ELF-1 (cell line): ENCODE measurements at regions not wholly inside any gene's neighbourhood (a gene's known extent, or its start where the extent isn't known, plus 50 kb on each side); places are given as distances from the start of the nearest gene placed in this dataset.

ENCODE experiments used
- DNase-seq: peaks from one replicate; pipeline ENCODE4 v3.0.0-alpha.2; 2016; ENCODE audit warnings: low read depth, low spot score

DNA sequence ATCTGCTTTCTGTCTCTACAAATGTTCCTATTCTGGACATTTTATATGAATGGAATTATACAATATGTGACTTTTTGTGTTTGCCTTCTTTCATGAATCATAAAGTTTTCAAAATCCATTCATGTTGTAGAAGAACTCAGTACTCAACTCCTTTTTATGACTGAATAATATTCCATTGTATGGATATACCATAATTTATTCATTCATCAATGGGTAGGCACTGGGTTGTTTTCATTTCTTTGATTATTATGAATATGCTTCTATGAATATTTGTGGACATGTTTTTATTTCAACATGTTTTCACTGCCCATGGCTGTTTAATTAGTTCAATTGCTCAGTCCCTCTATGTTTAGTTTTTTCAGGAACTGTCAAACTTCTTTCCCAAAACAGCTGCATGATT, 76.5 kb upstream of the GTSF1L start:
- DNase-seq = no peak

DNA sequence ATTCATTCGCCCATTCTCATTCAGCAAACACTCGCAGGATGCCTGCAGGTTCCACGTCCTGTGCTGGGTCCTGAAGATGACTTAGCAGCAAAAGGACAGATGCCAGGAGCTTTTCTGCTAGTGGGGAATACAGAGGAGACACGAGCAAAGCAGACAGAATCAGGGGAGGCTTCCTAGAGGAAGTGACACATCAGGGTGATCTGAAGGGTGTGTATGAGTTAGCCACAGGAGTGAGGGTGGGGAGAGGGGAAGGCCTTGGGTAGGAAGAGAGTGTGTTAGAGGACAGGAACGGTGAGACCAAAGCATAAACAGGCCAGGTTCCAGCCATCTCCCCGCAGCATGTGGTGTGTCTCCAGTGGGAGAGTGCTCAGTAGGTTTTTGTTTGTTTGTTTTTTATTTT, 73.4 kb upstream of the GTSF1L start:
- no peak for DNase-seq

DNA sequence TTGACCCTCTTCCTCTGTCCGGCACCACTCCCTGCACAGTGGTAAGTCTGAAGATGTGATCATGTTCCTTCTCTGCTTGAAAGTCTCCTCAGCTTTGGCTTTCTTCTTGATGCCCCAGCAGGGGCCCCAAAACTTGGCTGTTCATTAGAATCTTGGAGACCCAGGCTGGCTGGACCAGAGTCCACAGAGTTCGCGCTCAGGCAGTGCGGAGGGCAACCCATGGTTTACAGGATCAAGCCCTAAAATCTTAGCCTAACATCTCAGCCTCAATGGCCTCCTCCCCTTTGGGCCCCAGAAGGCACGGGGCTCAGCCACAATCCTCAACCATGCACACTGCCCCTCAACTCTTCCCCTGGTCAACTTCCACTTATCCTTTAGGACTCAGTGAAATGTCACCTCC, 72.9 kb upstream of the GTSF1L start:
- DNase-seq = no peak

DNA sequence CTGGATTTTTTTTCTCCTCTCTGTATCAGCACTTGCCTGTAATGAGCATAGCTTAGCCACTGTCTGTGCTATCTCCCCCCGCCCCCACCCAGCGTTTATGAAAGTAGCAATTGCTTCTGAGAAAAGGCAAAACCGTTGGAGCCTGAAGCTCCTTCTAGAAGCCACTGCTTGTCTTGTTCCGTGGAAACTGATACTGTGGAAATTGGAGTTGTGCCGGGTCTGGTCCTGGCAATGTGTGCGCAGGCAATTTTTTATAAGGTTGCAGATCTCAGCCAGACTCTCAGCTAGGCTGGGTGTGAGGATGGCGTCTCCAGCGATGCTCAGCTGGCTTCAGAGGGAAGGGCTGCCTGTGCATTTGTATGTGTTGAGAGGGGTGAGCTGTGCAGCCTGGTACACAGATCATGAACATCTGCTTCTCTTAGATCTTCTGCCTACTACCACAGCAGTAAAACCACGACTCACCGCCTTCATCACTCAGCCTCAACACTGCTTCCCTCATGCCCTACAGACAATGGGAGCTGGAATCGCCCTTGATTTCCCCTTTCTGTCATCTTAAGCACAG, 72.4 kb upstream of the GTSF1L start:
- no peak for DNase-seq

DNA sequence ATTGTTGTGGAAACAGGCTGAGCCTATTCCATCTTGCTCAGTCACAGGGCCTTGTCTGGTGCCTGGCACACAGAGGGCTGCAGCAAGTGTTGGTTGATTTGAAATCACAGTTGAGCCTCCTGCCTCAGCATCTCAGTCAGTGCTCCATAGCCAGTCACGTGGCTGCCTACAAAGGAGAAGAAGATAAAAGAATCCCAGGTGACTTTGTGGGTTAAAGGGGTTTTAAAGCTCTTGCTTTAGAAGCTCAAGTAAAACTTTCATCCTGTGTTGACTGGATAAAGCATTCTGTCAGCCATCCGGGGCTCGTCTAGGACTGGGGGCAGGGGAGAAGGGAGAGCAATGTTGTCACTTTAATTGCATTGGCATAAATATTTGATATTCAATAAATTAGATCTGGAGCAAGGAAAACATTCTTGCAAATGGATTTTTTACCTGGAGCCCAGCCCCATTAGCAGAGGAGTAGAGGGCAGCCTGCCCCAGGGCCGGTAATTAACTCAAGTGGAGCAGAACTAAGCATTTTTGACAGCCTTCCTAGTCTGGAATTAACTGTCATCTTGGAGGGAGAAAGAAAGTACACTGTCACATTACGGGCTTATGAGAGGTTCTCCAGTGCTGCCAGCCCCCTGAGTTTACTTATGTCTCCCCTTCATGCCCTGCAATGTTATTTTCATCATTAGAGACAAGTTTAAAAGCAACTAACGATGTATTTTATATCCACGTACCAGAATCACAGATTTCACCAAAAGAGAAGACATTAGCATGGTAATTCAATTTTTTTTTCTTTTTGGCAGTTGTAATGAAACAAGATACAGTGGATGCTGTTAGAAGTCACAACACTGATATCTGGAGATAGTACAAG, 71.7 kb upstream of the GTSF1L start:
- DNase-seq = no peak

DNA sequence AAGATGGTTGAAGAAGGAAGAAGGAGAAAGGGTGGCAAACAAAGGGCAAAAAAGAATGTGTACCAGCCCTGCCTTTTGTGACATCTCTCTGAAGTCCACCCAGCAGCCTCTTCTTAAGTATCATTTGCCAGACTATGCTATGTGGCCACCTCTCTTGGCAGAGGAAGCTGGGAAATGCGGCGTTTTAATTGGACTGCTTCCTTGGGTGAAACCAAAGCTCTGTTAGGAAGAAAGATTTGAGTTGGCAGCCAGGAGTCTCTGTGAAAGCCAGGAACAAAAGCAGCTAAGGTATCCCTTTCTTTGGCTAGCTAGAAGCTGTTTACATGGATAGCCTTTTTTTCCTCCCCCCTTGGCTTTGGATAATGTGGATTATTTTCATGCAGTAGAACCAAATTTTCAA, 67.5 kb upstream of the GTSF1L start:
- no peak for DNase-seq

DNA sequence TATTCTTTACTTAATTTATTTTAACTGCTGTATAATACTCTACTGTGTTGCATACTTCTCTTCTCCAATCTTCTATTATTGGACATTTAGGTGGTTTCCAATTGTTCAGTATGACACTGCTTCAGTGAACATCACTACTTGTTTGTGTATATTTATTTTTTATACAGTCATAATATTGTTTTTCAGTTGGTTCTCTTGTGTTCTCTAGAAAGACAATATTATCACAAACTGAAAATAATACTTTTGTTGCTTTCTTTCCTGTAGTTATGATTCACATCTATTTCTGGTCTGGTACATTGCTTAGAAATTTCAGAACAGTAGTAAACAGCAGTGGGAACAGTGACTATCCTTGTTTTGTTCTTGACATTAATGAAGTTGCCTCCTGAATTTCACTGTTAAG, 62.8 kb upstream of the GTSF1L start:
- no peak for DNase-seq

DNA sequence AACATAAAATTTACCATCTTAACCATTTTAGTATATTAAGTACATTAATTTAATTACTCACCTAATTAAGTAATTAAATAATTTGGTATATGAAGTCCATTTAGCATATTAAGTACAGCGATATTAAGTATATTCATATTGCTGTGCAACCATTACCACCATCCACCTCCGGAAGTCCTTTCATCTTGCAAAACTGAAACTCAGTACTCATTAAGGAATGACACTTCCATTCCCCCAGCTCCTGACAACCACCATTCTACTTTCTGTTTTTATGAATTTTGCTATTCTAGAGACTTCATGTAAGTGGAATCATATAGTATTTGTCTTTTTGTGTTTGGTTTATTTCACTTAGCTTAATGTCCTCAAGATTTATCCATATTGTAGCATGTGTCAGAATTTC, 61.1 kb upstream of the GTSF1L start:
- DNase-seq = no peak

DNA sequence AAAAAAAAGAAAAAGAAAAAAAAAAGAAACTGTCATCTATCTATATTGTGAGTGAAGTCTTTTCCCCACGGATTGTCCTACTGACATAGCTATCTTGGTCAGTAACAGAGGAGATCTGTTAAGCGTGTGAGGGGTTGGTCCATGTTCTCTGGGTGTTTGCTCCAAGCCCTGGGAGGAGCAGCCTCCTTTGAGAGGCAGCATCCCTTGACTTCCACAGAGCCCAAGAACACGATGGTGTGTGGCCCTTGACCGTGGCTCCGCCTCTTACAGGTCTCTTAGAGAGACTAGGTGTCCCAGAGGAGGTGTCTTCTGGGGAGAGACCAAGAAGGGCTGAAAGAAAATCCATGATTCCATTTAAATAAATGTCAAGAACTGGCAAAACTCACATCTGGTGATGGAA, 60.1 kb upstream of the GTSF1L start:
- no peak for DNase-seq

DNA sequence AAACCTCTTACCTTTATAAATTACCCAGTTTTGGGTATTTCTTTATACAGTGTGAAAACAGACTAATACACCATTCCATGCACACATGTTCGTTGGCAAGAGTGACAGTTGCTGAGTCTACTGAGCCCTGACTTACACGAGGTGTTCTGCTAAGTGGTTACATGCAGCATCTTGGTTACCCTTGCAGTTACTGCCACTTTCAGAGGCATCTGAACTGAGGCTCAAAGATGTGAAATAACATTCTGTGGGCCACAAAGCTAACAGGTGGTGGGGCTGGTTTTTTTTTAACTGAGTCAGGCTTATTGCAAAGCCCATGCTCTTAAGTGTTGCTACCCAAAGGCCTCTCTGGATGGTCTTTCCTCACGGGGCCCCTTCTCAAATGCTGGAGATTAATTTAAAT, 54.4 kb upstream of the GTSF1L start:
- DNase-seq = no peak

DNA sequence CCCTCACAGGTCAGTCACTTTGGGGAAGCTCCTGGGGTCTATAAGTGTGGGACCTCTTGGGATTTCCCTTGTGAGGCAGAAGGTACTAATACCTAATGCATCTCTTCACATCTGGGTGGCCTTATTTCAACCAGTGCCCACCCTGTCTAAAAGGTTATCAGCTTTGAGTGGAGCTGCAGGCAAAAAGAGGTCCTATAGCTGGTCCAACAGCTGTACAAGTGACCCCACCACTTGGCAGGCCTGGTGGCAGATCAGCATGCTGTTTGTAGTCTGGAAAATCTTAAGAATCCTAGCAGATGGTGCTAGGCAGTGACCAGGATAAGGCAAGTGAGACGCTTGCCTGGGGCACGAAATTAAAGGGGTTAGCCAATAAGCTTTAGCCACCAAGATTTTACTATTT, 51.6 kb upstream of the GTSF1L start:
- no peak for DNase-seq

DNA sequence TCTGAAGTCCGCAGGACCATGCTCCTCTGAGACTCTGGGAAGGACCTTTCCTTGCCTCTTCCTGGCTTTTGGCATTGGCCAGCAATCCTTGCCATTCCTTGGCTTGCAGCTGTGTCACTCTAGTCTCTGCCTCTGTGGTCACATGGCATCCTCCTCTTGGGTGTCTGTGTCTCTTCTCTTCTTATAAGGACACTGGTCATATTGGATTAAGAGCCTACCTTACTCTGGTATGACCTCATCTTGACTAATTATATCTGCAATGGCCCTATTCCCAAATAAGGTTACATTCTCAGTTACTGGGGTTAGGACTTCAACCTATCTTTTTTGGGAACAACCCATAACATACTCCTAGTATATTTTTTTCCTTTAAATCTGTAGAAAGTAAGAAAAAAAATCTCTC, 49.9 kb upstream of the GTSF1L start:
- DNase-seq = no peak
